SW480 (cell line): ENCODE measurements at regions not wholly inside any gene's neighbourhood (a gene's known extent, or its start where the extent isn't known, plus 50 kb on each side); places are given as distances from the start of the nearest gene placed in this dataset.

Source experiments
- DNase-seq: peaks from one replicate; pipeline ENCODE4 v3.0.0-alpha.2; 2016; ENCODE audit warnings: low spot score

DNA sequence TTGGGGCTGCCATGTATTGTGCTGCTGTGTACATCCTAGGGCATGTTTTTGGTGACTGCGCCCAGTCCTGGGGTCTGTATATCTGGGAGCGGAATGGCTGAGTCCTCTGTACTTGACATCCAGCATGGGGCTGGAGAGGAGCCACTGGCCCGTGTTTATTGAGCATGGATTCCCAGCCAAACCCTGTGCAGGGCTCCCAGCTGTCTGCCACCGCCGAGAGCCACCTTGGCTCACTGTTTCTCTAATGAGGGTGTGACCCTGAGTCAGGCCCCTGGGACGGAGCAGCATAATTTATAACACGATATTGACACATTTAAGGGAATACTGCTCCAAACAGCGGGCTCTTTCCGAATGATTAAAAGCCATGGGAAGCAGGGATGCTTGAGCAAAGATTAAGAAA lies 211.5 kb upstream of the PWP1 start:
- no peak for DNase-seq

DNA sequence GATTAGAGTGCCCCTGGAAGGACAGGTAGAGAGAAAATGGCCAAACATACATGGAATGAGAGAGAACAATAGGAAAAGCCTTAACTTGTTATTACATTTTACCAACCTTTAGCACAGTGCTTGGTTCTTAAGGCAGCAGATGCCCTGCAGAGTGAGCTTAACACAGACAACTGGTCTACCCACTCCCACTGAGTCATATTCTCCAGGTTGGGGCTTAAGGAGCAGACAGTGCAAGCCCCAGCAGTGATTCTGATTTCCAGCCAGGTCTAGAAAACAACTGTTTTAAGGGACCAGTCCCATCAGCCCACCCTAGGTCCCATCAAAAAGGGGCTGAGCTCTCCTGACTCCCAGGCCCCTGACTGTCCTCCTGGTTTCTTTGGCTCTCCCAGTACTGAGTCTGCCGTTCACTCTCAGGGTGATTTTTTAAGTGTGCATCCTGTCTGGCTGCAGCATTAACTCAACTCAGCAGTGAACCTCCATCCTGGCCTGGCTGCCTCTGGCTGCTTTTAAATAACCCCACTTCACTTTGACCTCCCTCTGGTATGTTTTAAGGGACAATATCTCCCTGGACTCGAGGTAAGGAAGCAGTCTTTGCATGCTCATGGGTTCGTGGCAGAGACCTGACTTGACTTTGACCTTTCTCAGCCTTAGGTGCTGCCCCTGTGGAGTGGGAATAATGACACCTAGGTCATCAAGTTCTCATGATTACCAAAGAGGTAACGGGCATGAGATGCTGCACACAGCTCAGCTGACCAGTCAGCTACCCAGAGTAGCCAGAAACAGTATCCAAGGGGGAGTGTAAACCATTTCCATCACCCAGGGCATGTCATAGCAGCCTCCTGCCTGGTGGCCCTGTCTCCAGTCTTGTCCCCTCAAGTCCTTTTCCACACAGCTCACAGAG lies 210.7 kb upstream of the PWP1 start:
- DNase-seq, result no peak

DNA sequence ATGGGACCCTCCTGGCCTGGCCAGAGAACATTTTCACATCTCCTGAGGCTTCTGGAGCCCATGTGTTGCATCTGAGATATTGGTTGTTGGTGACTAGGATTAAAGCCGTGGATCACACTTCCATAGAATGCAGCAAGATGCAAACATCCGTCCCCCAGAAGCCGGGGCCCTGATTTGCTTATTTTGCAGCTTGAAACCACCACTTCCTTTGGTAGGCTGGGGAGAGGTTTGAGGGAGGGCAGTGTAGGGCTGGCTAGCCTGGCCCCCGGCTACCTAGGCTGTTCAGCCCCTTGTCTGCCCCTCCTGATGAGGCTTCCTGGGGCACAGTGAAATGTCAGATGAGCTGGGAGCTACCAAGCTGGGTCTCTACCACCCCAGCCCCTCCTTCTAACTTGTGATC lies 209.7 kb upstream of the PWP1 start:
- no peak for DNase-seq

DNA sequence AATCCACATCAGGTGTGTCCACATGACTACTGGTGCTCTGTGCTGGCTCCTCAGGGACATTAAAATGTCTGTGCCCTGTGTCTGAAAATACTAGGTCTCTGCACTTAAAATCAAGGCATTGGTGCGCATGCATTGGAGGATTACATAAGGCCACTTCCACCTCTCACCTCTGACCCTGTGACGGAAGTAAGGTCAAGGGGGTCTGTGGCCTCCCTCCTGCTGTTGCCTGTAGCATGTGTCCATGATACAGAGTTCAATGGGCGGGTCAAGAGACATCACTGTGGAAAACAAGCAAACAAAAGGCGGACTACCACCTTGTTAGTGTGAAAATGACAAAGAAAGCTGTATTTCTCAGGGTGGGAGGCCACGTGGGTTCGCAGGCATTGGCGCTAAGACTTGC lies 208.6 kb upstream of the PWP1 start:
- DNase-seq, result no peak

DNA sequence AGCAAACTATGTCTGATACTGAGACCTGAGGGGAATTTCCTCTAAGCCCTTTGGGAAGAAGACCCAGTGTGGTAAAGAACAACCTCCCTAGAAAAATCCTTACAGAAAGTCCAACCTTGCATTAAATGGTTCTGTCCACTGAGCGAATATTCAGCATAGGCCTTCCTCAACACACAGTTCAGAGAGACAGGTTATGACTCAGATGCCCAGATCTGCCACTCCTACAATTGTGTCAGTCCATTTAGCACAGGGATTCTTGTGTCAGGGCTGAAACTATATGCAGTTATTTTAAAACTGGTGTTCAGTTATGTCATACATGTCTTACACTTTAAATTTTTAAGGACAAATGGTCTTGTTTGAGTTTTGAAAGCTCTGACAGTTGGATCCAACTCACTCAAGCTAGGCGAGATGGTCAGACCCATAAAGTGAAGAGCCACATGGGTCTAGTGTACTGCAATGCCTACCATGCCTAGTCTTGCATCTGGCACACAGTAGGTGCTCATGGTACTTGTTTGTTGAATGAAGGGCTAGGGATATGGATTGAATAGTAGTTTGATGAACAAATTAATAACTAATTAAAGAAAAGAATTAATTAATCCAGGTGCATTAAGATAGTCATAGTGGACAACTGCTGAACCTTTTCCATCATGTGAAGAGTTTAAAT lies 207.5 kb upstream of the PWP1 start:
- DNase-seq, result no peak

DNA sequence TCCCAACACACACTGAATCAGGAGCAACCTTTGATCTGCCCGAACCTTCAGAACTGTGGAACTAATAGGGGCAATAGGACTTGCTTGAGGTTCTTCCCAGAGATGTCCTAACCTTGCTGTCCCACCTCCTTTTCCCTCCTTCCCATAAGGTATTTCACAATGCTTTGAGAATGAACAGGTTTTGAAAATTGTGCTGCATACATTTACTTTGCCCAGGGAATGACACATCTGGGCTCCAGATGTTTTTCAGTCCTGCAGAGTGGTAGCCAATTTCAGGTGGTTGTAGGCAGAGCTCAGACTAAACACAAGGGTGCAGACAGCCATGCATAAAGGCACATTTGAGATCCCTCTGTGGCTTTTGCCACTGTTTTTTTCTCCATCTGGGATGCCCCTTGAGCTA lies 206.7 kb upstream of the PWP1 start:
- no peak for DNase-seq

DNA sequence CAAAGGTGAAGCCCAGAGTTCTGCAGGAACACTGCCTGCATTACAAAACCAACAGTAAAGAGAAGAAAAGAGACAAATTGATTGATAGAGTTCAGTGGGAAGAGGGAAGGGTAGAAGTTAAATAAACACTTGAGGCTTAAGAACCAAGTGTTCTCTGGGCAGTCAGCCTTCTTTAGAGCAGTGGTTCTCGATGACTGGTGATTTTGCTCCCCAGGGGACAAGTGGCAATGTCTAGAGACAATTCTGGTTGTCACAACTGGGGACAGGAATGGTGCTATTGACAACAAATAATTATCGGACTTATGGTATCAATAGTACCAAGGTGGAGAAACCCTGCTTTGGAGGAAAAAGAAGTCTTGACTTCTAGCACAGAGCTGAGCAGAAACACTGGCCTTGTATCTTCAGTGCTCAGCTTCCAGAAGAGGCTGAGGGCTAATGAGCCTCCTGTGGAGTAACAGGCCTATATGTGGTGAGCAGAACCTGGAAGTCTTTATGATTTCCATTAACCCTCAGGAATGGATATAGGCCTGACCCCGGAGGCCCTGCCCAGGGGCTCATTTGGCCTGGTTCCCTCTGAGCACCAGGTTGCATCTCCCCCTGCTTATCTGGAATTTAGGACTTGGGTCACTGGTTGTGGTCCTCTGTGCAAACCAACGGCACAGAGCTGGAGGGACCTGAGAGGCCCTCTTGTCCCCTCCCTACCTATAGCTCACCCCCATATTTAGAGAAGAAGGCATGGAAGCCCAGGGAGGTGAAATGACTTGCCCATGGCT lies 204.6 kb upstream of the PWP1 start:
- no peak for DNase-seq

DNA sequence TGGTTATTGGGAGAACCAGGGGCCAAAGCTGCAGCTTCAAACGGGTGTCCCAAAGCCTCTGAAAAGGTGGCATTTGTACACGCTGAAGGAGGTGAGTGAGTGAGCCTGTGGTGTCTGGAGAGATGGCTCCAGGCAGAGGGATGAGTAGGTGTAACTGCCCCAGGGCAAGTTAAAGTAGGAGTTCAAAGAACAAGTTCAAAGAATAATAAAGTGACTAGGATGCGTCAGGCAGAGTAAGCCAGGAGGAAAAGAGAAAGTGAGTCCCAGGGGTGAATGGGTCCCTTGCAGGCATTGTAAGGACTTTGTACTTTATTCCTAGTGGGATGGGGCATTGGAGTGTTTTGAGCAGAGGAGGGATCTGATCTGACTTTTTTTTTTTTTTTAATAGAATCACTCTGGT lies 201.4 kb upstream of the PWP1 start:
- DNase-seq, result no peak

DNA sequence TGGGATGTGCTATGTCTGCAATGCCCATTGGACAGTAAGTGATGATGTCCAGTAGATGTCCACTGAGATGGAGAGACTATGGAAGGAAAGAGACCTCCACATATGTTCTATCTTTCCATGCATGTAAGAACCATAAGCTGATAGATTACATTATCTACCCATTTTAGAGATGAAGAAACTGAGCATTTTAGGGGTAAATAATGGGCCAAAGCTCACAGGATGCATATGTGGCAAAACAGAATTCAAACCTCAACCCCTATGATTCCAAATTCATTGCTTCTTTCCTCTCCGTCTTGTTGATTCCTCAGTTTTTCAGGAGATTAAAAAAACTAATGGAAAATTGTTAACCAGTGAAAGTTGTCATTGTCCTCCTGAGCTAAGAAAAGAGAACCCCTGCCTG lies 200.7 kb upstream of the PWP1 start:
- no peak for DNase-seq

DNA sequence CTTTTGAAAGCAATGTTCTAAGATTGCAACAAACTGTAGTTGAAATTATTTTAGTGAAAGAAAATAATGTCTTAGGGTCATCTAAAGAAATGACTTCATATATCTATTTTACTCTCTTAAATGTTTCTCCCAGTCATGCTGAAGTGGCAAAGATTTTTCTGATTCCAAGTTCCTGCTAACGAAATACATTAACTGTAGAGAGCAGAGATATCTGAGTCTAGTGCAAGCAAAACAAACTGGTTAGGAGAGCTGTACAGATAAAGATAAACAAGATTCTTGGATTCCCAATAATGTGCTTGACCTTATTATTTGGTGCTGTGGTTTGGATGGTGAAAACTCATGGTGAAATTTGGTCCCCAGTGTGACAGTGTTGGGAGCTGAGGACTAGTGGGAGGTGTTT lies 199.9 kb upstream of the PWP1 start:
- no peak for DNase-seq

DNA sequence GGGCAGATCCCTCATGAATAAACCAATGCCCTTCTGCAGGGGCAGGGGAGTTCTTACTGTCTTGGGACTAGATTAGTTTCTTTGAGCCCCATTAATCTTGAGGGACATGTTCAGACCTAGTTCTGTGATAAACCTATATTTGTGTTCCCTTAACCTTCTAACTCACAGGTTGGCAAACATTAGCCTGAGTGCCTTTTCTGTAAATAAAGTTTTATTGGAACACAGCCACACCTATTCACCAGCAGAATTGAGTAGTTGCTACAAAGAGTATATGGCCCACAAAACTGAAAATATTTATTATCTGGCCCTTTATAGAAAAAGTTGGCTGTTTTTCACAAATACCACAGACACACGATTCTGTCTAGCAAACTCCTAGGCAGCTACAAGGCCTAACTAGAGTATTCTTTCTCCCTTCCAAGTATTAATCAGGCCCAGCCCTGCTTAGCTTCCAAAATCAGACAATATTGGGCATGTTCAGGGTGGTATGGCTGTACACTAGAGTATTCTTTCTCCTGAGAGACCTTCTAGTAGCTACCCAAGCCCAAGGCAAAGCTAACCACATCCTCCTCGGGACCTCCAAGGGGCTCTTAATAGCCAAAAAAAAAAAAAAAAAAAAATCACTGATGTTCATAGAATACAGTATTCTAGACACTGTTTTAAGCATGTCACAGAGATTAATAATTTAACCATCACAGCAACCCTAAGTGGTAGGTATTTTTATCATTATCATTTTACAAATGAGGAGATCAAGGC lies 199.3 kb upstream of the PWP1 start:
- no peak for DNase-seq

DNA sequence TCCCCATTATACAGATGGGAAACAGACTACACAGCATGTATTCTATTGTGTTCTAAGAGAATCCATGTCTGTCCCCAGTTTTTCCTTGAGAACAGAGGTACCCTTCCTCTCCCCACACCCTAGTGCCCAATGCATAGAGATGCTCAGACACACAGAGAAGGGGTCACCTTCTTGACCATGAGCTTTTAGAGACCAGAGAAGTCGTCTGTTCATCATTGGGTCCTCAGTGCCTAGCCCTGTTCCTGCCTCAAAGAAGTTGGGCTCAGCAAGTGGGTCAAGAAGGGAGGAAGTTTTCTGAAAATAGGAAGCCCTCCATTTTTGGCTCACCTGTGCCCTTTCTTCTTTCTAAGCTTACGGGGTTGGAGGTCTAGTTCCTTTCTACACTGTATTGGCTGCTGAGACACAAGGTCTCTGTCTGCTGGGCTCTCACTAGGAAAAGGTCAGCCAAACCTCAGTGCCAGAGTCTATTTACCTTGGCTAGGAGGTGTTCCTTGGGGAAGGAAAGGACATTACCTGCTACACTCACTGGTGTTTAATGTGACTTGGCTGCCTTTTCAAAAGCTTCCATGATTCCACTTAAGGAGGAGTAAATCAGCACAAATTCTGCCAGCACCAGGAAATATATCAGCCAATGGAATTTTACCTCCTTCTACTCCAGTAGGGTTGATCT lies 198.5 kb upstream of the PWP1 start:
- no peak for DNase-seq

DNA sequence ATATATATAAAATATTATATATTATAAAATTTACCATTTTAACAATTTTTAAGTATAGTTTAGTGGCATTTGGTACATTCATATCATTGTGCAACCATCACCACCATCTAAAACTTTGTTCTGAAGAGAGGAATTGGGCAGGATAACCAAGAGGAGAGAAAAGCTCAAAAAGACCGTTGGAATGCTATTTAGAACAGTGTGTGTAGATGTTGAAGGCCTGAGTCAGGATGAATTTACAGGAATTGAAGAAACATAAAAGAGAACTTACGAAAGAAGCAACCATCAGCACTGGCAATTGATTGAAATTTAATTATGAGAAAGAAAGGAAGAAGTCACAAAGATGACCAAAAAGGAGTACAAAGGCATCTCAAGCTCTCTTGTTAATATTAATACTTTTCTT lies 196.9 kb upstream of the PWP1 start:
- DNase-seq, result no peak

DNA sequence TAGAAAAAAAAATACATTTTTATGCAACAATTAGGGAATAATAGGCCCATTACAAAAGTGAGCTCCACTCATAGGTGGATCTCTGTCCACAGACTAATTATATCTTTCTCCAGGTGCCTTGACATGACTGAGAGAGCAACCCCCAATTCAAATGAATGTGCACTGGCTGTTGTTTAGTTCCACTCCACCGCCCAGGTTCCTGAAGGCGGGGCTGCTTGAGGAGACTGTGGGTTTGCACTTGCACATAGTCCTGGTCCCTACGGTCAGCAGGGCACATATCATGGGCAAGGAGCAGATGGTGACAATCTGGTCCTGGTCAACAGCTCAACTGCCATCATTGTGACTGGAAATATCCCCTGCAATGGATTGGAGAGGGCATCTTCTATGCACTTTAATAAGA lies 195.6 kb upstream of the PWP1 start:
- DNase-seq, result no peak

DNA sequence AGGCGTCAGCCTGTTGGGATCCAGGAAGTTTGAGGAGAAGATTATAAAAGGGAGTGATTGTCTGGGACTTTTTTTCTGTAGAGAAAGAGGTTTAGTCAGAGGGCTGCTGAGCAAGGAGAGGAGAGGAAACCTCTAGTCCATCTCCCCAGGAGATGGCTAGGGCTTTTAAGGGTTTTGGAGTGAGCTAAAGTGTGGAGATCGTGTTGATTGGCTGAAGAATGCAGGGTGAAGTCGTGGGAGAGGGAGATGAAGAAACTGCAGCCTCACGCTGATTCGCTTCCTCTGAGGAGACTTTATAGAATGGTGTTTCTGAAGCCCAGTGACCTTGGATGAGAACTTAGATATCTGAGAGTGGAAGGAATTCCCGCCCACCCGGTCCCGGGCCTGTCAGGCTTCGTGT lies 193.7 kb upstream of the PWP1 start:
- DNase-seq, result no peak

DNA sequence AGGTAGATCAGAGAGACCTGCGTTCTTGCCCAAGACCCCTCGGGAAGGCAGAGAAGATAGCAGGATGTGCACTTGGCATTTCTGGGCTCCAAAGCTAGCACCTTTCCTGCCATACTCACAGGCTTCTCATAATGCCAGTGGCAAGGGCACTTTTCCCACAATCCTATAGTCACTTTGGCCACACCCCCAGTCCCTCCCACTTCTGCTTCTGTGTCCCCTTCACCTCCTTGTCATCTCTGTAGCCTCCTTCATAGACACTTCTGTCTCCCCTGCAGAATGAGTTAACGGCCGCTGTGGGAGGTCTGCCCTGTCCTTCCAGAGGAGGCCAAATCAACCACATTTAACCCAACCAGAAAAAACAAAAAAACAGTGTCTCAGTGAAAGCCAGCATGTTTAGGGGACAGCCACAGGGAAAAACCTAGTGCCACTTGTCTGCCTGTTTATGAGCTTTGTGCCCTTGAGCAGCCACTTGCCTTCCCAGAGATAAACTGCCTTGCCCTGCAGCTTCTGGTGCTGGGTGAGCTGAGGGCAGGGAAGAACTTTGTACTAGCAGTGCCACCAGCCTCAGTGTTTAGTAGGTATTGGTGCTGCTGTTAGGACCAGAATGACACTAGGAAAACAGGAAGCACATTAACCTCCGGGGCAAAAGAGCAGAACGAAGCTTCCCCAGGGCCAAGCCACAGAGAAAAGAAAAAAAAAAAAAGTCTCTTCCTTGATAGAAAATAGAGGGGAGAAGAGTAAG lies 193.0 kb upstream of the PWP1 start:
- no peak for DNase-seq

DNA sequence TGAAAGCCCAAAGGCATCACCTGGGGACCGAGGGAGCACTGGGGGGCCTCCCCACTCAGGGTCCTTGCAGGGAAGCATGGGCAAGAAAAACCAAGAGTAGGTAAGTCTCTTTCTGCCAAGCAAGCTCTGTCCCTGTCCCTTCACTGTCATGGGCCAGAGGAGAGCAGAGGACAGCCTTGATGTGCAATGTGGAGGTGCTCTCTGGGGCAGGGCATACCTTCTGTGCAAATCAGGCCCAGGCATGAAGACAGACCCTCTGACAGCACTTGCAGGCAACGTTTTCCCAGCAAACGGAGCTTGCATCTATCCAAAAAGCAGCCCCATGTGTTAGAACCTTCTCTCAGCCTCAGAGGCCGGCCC lies 192.5 kb upstream of the PWP1 start:
- DNase-seq, result no peak

DNA sequence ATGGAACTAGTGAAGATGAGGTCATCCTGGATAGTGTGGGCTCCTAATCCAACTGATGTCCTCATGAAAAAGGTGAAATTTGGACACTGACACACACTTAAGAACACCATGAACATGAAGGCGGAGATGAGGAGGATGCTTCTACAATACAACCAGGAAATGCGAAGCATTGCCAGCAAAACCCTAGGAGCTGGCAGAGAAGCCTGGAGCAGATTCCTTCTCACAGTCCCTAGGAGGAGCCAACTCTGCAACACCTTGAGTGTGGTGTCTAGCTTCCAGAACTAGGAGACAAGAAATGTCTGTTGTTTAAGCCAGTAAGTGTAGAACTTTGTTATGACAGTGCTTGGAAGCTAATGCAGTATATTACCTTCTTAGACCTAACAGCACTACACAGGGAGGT lies 191.9 kb upstream of the PWP1 start:
- no peak for DNase-seq

DNA sequence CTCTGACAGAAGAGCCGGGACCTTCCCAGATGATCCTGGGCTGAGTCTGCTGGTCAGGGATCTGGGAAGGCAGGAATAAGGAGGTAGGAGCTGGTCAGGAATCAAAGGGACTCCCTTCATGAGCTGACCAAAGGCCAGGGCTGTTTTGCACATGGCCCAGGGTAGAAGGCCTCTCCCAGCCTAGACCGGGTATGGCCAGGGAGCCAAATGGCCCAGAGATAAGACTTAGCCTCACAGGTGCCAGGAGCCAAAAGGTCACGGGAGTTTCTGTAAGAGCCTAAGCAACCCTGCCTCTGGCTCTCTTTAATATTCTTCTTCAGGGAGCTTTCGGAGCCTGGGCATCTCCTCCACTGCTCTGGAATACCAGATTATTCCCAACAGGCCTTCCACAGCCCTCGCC lies 191.3 kb upstream of the PWP1 start:
- no peak for DNase-seq

DNA sequence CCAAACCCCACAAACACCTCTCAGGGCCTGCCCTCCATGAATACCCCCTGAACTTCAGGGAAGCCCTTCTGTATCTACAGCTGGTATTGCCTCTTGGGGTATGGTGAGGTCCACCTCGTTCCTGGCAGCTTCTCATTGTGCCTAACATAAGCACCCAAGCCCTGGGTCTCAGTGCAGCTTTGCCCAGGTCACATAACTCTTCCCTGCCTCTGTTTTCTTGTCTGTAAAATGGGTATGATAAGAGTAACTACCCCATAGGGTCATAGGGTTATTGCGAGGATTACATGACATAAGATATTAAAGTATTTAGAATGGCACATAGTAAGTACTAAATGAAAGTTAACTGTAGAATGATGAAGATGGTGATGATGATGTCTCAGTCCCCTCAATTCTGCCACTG lies 190.0 kb upstream of the PWP1 start:
- no peak for DNase-seq

DNA sequence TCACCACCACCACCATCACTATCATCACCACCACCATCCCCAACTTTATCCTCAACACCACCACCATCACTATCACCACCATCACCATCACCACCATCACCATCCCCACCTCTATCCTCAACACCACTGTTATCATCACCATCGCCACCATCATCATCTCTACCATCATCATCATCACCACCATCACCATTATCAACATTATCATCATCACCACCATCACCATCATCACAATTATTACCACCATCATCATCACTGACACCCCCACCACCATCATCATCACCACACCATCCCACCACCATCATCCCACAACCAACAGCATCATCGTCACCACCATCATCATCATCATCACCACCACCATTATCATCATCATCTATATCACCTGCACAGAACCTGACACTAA lies 188.4 kb upstream of the PWP1 start:
- DNase-seq, result no peak
